ENCODE measurements at regions not wholly inside any gene's neighbourhood (a gene's known extent, or its start where the extent isn't known, plus 50 kb on each side); places are given as distances from the start of the nearest gene placed in this dataset.
"Not testable (repeated sequence)": the region's sequence is repeated elsewhere in the genome, so short reads cannot be mapped to it uniquely, and the experiment has no call there.

- no peak overlapping the region for H3K4me3 Mint-ChIP-seq
- H3K36me3 Mint-ChIP-seq (ENCODE audit: low read depth), result no peaks in the 10 kb centered on the region
- no peaks in the 10 kb centered on the region for H3K4me1 Mint-ChIP-seq
- peaks cover 49% of the 10 kb centered on the region for H3K27me3 Mint-ChIP-seq
- DNase-seq (peak; percentile 66), ATAC-seq (no peak)
- H3K27ac Mint-ChIP-seq, result no peak overlapping the region
- H3K9me3 Mint-ChIP-seq, result no peaks in the 10 kb centered on the region
These were observed 53.9 kb downstream of the OTOR start for GRCh38 chr20:16801919-16802651.

GRCh38 chr20:16802652-16802935 lies 54.4 kb downstream of the OTOR start:
- Mint-ChIP-seq H3K4me3 (no peak overlapping the region), H3K27me3 (peaks cover 52% of the 10 kb centered on the region), H3K27ac (no peak overlapping the region), H3K9me3 (no peaks in the 10 kb centered on the region), H3K36me3 (ENCODE audit: low read depth) (no peaks in the 10 kb centered on the region), H3K4me1 (no peaks in the 10 kb centered on the region)
- DNase-seq, result no peak
- no peak for ATAC-seq

GRCh38 chr20:16803965-16804792 lies 56.0 kb downstream of the OTOR start:
- Mint-ChIP-seq H3K4me3 (no peak overlapping the region), H3K27ac (no peak overlapping the region), H3K4me1 (no peaks in the 10 kb centered on the region), H3K27me3 (peaks cover 46% of the 10 kb centered on the region), H3K9me3 (no peaks in the 10 kb centered on the region), H3K36me3 (ENCODE audit: low read depth) (no peaks in the 10 kb centered on the region)
- DNase-seq (peak; percentile 61), ATAC-seq (no peak)

- ATAC-seq (no peak), DNase-seq (no peak)
- H3K9me3 Mint-ChIP-seq, result no peaks in the 10 kb centered on the region
- peaks cover 46% of the 10 kb centered on the region for H3K27me3 Mint-ChIP-seq
- H3K36me3 Mint-ChIP-seq (ENCODE audit: low read depth), result no peaks in the 10 kb centered on the region
- H3K4me3 Mint-ChIP-seq, result no peak overlapping the region
- H3K4me1 Mint-ChIP-seq, result no peaks in the 10 kb centered on the region
- H3K27ac Mint-ChIP-seq, result no peak overlapping the region
These were observed 56.6 kb downstream of the OTOR start for GRCh38 chr20:16804793-16805187.

GRCh38 chr20:16806061-16806460 lies 57.9 kb downstream of the OTOR start:
- DNase-seq (no peak), ATAC-seq (no peak)
- no peak overlapping the region for H3K4me3 Mint-ChIP-seq
- no peaks in the 10 kb centered on the region for H3K9me3 Mint-ChIP-seq
- no peak overlapping the region for H3K27ac Mint-ChIP-seq
- H3K27me3 Mint-ChIP-seq, result peaks cover 43% of the 10 kb centered on the region
- no peaks in the 10 kb centered on the region for H3K36me3 Mint-ChIP-seq (ENCODE audit: low read depth)
- H3K4me1 Mint-ChIP-seq, result no peaks in the 10 kb centered on the region

GRCh38 chr20:16806886-16807285 lies 58.7 kb downstream of the OTOR start:
- ATAC-seq (no peak), DNase-seq (no peak)
- no peaks in the 10 kb centered on the region for H3K9me3 Mint-ChIP-seq
- H3K27me3 Mint-ChIP-seq, result peaks cover 43% of the 10 kb centered on the region
- H3K4me1 Mint-ChIP-seq, result no peaks in the 10 kb centered on the region
- H3K4me3 Mint-ChIP-seq, result no peak overlapping the region
- H3K27ac Mint-ChIP-seq, result no peak overlapping the region
- no peaks in the 10 kb centered on the region for H3K36me3 Mint-ChIP-seq (ENCODE audit: low read depth)

- no peak overlapping the region for H3K27ac Mint-ChIP-seq
These were observed 60.6 kb downstream of the OTOR start for GRCh38 chr20:16808796-16809195.

GRCh38 chr20:16810216-16810615 lies 62.1 kb downstream of the OTOR start:
- ATAC-seq (no peak), DNase-seq (no peak)
- no peak overlapping the region for H3K4me3 Mint-ChIP-seq
- H3K9me3 Mint-ChIP-seq, result no peaks in the 10 kb centered on the region
- H3K4me1 Mint-ChIP-seq, result no peaks in the 10 kb centered on the region
- peaks cover 21% of the 10 kb centered on the region for H3K27me3 Mint-ChIP-seq
- no peaks in the 10 kb centered on the region for H3K36me3 Mint-ChIP-seq (ENCODE audit: low read depth)
- H3K27ac Mint-ChIP-seq, result no peak overlapping the region

More at GRCh38 chr20:16808796-16809195, 60.6 kb downstream of the OTOR start:
- Mint-ChIP-seq H3K4me1 (no peaks in the 10 kb centered on the region), H3K36me3 (ENCODE audit: low read depth) (no peaks in the 10 kb centered on the region), H3K4me3 (no peak overlapping the region), H3K27me3 (peaks cover 32% of the 10 kb centered on the region), H3K9me3 (no peaks in the 10 kb centered on the region)
- DNase-seq, result no peak
- ATAC-seq, result no peak

GRCh38 chr20:16816192-16816591 lies 68.0 kb downstream of the OTOR start:
- H3K9me3 Mint-ChIP-seq, result no peaks in the 10 kb centered on the region
- H3K27me3 Mint-ChIP-seq, result peaks cover 6% of the 10 kb centered on the region
- no peak overlapping the region for H3K27ac Mint-ChIP-seq
- no peaks in the 10 kb centered on the region for H3K36me3 Mint-ChIP-seq (ENCODE audit: low read depth)
- H3K4me1 Mint-ChIP-seq, result no peaks in the 10 kb centered on the region
- ATAC-seq, result no peak
- no peak overlapping the region for H3K4me3 Mint-ChIP-seq
- DNase-seq, result no peak

- H3K36me3 Mint-ChIP-seq (ENCODE audit: low read depth), result no peaks in the 10 kb centered on the region
- ATAC-seq (no peak), DNase-seq (no peak)
- H3K4me3 Mint-ChIP-seq, result no peak overlapping the region
- no peaks in the 10 kb centered on the region for H3K4me1 Mint-ChIP-seq
- H3K9me3 Mint-ChIP-seq, result no peaks in the 10 kb centered on the region
- H3K27ac Mint-ChIP-seq, result no peak overlapping the region
- H3K27me3 Mint-ChIP-seq, result peaks cover 10% of the 10 kb centered on the region
These were observed 71.3 kb downstream of the OTOR start for GRCh38 chr20:16819483-16819882.

GRCh38 chr20:16821211-16822089 lies 73.3 kb downstream of the OTOR start:
- no peaks in the 10 kb centered on the region for H3K4me1 Mint-ChIP-seq
- no peak overlapping the region for H3K27ac Mint-ChIP-seq
- H3K4me3 Mint-ChIP-seq, result no peak overlapping the region
- ATAC-seq, result no peak
- peaks cover 11% of the 10 kb centered on the region for H3K27me3 Mint-ChIP-seq
- DNase-seq, result peak; percentile 13
- no peaks in the 10 kb centered on the region for H3K9me3 Mint-ChIP-seq
- no peaks in the 10 kb centered on the region for H3K36me3 Mint-ChIP-seq (ENCODE audit: low read depth)

- no peak for ATAC-seq
- no peak for DNase-seq
- H3K27ac Mint-ChIP-seq, result no peak overlapping the region
- no peaks in the 10 kb centered on the region for H3K9me3 Mint-ChIP-seq
- peaks cover 13% of the 10 kb centered on the region for H3K27me3 Mint-ChIP-seq
- H3K4me3 Mint-ChIP-seq, result no peak overlapping the region
- no peaks in the 10 kb centered on the region for H3K36me3 Mint-ChIP-seq (ENCODE audit: low read depth)
- H3K4me1 Mint-ChIP-seq, result no peaks in the 10 kb centered on the region
These were observed 76.5 kb downstream of the OTOR start for GRCh38 chr20:16824664-16825063.

GRCh38 chr20:16828666-16829305 lies 80.6 kb downstream of the OTOR start:
- DNase-seq (no peak), ATAC-seq (no peak)
- no peak overlapping the region for H3K4me3 Mint-ChIP-seq
- no peak overlapping the region for H3K27ac Mint-ChIP-seq
- no peaks in the 10 kb centered on the region for H3K9me3 Mint-ChIP-seq
- no peaks in the 10 kb centered on the region for H3K4me1 Mint-ChIP-seq
- H3K27me3 Mint-ChIP-seq, result peaks cover 11% of the 10 kb centered on the region
- no peaks in the 10 kb centered on the region for H3K36me3 Mint-ChIP-seq (ENCODE audit: low read depth)

GRCh38 chr20:16835690-16836089 lies 87.5 kb downstream of the OTOR start:
- not testable (repeated sequence) for H3K36me3 Mint-ChIP-seq (ENCODE audit: low read depth); H3K27ac Mint-ChIP-seq; H3K27me3 Mint-ChIP-seq; ATAC-seq; H3K9me3 Mint-ChIP-seq; DNase-seq; H3K4me1 Mint-ChIP-seq; H3K4me3 Mint-ChIP-seq
